ENCODE measurements at regions not wholly inside any gene's neighbourhood (a gene's known extent, or its start where the extent isn't known, plus 50 kb on each side); places are given as distances from the start of the nearest gene placed in this dataset.

- DNase-seq (ENCODE audit: low read depth): no peak
Observed at GRCh38 chr10:117868151-117868550, 178.6 kb downstream of the RAB11FIP2 start.

GRCh38 chr10:117875793-117876192, 170.9 kb downstream of the RAB11FIP2 start:
- DNase-seq (ENCODE audit: low read depth): no peak

DNA sequence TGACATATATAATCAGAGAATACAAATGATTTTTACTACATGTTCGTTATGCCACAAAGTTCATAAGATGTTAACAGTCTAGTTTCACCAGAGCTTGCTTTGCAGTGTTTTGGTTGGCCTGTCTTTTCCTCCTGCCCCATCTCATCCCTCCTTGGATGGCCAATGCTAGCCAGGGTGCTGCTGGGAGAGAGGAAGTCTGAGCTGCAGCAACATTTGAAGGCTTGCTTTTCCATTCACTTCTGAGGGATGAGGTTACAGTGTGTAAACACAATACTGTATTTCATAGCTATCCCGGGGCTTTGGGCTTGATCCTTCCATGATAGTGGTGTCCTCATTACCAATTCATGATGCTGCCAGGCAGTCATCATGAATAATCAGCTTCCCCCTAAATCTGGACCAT, 170.5 kb downstream of the RAB11FIP2 start:
- DNase-seq (ENCODE audit: low read depth): no peak

GRCh38 chr10:117878626-117879025, 168.1 kb downstream of the RAB11FIP2 start:
- DNase-seq (ENCODE audit: low read depth): no peak

- DNase-seq (ENCODE audit: low read depth): no peak
Observed at GRCh38 chr10:117884093-117884492, 162.6 kb downstream of the RAB11FIP2 start.

DNA sequence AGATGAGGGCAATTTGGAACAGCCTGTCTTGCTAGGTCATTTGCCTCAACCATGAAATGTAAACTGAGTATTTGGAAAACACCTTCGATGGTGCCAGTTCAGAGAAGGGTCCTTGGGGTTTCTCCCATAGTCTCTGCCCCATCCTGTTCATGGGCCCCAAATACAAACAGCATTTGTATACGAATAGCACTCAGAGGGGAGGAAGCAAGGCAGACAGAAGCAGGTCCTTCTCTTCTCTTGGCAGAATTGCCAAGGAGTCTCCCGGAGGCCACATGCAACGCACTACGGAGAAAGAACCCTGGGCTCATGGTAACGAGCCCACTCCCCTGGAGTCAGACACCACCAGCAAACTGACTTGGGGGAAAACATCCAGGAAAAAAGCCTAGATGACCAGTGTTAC, 162.1 kb downstream of the RAB11FIP2 start:
- DNase-seq (ENCODE audit: low read depth): no peak

- no peak for DNase-seq (ENCODE audit: low read depth)
Observed at GRCh38 chr10:117885206-117885829, 161.4 kb downstream of the RAB11FIP2 start.

DNA sequence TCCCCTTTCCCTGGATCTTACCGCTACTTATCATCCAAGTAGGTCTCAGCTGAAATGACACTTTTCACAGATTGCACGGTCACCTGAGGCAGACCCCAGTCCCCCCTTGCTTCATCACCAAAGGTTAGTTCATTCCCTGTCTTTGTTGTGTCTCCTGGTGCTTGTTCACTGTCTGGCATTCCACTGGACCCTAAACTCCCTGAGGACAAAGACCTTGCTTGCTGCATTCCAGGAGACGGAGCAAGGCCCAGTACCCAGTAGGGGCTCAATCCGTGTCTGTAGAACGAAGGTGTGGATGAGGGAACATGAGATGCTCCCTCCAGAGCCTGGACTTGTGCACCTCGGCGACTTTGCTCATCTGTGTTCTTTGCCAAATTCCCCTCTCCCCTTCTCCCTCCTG, 160.0 kb downstream of the RAB11FIP2 start:
- no peak for DNase-seq (ENCODE audit: low read depth)

GRCh38 chr10:117889664-117890063, 157.1 kb downstream of the RAB11FIP2 start:
- no peak for DNase-seq (ENCODE audit: low read depth)

DNA sequence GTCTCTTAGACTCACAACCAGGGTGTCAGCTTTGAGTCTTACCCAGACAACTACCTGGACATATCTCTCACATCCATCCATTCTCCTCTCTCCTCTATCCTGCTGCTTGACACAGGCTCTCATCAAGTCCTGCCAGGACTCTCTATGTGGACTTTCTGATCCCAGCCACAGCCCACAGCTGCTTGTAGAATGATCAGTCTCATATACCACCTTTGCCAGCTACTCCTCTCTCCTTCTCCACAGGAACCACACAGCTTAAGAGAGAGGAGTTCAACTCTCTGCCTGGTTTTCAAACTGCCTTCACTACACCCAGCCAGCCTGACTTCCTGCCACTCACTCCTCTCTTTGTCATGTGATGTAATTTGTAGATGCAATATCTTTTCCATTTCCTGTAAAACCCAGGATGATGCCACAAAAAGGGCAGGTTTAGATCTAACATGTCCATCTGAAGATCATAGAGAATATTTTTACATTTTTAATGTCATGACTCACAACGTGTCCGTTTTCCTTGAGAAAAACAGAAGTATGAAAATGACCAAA, 154.0 kb downstream of the RAB11FIP2 start:
- no peak for DNase-seq (ENCODE audit: low read depth)

- DNase-seq (ENCODE audit: low read depth): no peak
Observed at GRCh38 chr10:117894339-117894738, 152.4 kb downstream of the RAB11FIP2 start.

DNA sequence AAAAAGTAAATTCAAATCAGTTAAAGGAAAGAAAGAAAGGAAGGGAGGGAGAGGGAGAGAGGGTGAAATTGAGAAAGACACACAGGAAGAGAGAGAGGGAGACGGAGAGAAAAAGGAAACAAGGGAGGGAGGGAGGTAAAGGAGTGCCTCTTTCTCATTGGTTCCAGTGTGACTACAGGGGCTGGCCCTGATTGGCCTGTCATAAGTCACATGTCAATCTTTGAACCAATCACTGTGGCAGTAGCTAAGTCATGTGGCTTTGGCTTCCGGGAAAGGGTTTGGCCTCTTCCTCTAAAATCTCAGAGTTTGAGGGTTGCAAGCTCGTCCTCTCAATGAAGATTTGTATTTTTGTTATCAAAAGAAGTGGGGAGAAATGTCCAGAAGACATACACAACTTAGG, 150.2 kb downstream of the RAB11FIP2 start:
- no peak for DNase-seq (ENCODE audit: low read depth)

GRCh38 chr10:117899181-117899683, 147.5 kb downstream of the RAB11FIP2 start:
- DNase-seq (ENCODE audit: low read depth): no peak

DNA sequence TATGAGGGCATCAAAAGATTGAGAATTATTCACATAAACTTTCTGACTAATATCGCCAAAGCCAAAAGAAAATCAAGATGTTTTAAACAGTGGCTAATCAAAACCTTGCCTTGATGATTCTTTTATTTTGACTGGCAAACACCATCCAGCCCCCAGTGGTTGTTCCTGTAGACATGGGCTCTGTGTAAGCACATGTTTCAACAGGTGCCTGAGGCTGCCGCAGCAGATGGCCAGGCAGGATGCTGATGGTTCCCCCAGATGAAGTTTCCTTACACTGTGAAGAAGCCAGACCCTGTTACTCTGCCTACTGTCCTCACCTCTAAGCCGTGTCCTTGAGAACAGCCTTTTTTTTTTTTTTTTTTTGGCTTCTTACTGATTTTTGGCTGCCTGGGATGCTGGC, 146.5 kb downstream of the RAB11FIP2 start:
- DNase-seq (ENCODE audit: low read depth): no peak

DNA sequence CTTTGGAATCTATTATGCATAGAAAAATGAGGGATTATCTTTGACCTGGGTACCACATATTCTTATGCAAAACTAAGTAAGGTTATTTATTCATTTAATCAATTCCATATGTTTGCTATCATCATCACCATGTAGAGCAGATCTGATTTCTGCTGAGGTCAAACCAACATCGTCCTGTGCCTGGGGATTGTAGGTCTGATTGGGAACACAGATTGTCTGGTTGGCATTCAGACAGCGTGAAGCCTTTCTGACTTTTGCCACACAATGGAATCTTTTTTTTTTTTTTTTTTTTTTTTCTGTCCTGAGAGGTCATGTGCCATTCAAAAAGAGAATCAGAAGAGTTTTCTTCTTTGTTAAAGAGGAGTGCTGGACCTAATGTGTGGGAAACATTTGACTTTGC, 142.9 kb downstream of the RAB11FIP2 start:
- DNase-seq (ENCODE audit: low read depth): no peak

- DNase-seq (ENCODE audit: low read depth): no peak
Observed at GRCh38 chr10:117905404-117905803, 141.3 kb downstream of the RAB11FIP2 start.

- DNase-seq (ENCODE audit: low read depth): no peak
Observed at GRCh38 chr10:117911684-117912083, 135.1 kb downstream of the RAB11FIP2 start.

DNA sequence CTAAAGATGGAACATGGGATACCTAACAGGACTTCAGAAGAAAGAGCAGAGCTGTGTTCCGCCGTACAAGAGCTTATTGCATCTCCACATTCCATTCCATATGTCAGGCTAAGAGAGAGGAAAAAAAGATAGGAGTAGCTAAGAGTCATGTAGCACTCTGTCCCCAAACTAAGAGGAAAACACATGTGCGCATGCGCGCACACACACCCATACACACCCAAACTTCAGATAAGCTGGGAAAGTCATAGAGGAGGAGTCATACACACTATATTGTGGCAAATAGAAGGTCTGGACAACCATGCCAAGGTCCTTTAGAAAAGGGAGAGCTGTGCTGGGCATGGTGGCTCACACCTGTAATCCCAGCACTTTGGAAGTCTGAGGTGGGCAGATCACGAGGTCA, 132.4 kb downstream of the RAB11FIP2 start:
- DNase-seq (ENCODE audit: low read depth): no peak

DNA sequence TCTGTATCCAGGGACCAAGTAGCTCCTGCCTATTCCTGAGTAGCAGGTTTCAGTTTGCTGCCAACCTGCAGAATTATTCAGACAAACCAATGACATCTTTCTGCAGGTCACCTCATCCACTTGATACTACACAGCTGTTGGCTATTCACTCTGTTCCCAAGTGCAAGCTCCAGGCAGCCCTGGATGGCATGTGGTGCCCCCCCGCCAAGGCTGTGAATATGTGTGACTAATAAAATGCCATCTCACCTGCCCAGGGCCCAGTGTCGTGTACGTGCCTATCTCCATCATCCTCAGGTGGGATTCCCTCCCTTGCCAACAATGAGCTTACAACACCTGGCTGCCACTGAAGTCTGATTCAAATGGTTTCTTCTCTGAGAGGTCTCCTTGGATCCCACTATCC, 125.8 kb downstream of the RAB11FIP2 start:
- no peak for DNase-seq (ENCODE audit: low read depth)

GRCh38 chr10:117921421-117921820, 125.3 kb downstream of the RAB11FIP2 start:
- no peak for DNase-seq (ENCODE audit: low read depth)

DNA sequence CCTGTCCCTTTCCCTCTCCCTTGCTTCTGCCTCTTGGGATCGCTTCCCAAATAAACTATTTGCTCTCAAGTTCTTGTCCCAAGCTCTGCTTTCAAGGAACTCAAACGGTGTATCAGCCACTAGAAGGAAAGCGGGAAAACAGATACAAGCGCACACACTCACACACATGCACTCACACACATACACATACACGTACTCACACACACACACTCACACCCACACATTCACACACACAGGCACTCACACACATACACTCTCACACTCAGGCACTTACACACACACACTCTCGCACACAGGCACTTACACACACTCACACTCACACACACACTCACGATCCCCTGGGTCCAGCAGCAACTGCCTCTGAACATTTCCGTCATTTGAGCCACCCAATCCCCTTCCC, 121.9 kb downstream of the RAB11FIP2 start:
- DNase-seq (ENCODE audit: low read depth): no peak

GRCh38 chr10:117925369-117925768, 121.4 kb downstream of the RAB11FIP2 start:
- DNase-seq (ENCODE audit: low read depth): no peak

DNA sequence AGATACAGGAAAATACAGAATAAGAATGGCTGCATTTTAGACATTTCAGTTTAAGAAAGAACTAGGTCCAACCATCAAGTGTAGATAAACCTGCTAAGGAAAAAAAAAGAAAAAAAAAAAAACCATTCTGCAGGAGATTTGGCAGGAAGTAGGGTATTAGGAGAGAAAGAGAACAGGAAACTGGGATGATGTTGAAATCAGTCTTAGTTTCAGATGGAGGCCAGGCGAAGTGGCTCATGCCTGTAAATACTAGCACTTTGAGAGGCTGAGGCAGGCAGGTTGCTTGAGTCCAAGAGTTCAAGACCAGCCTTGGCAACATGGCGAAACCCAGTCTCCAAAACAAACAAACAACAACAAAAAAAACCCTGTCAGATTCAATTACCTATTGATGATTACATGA, 120.2 kb downstream of the RAB11FIP2 start:
- no peak for DNase-seq (ENCODE audit: low read depth)

GRCh38 chr10:117927332-117927731, 119.4 kb downstream of the RAB11FIP2 start:
- no peak for DNase-seq (ENCODE audit: low read depth)

All from EH (cell line).